ENCODE measurements at regions not wholly inside any gene's neighbourhood (a gene's known extent, or its start where the extent isn't known, plus 50 kb on each side); places are given as distances from the start of the nearest gene placed in this dataset.

- TF ChIP-seq TSHZ2 (CRISPR knock-in tag; IDR thresholded peaks at IDR 0.05): no peak
- no peak for TF ChIP-seq GLIS3 (CRISPR knock-in tag; IDR thresholded peaks at IDR 0.05)
- TF ChIP-seq PATZ1 (CRISPR knock-in tag; IDR thresholded peaks at IDR 0.05; ENCODE audit: borderline replicate concordance): no peak
- TF ChIP-seq ZNF565 (CRISPR knock-in tag; conservative IDR thresholded peaks at IDR 0.05; ENCODE audit: low read depth): no peak
- TF ChIP-seq ZFP3 (CRISPR knock-in tag; IDR thresholded peaks at IDR 0.05): no peak
- TF ChIP-seq CREB5 (CRISPR knock-in tag; IDR thresholded peaks at IDR 0.05; ENCODE audit: low read depth): no peak
- TF ChIP-seq ARNTL (CRISPR knock-in tag; IDR thresholded peaks at IDR 0.05; ENCODE audit: borderline replicate concordance, low read depth): no peak
- TF ChIP-seq RARB (CRISPR knock-in tag; IDR thresholded peaks at IDR 0.05): no peak
- TF ChIP-seq CSRNP3 (CRISPR knock-in tag; IDR thresholded peaks at IDR 0.05): no peak
- TF ChIP-seq CSDC2 (CRISPR knock-in tag; IDR thresholded peaks at IDR 0.05): no peak
- TF ChIP-seq SNAI2 (CRISPR knock-in tag; IDR thresholded peaks at IDR 0.05): no peak
- no peak for TF ChIP-seq ZNF70 (CRISPR knock-in tag; IDR thresholded peaks at IDR 0.05)
Measured at GRCh38 chr2:176544991-176545956, 276.0 kb downstream of the MTX2 start.
